ENCODE measurements at regions not wholly inside any gene's neighbourhood (a gene's known extent, or its start where the extent isn't known, plus 50 kb on each side); places are given as distances from the start of the nearest gene placed in this dataset.
"Not testable (repeated sequence)": the region's sequence is repeated elsewhere in the genome, so short reads cannot be mapped to it uniquely, and the experiment has no call there.

GRCh38 chr10:33858326-33858725 is 523.9 kb upstream of the NRP1 start:
- DNase-seq, result no peak

GRCh38 chr10:33853221-33853620 is 518.8 kb upstream of the NRP1 start:
- DNase-seq, result not testable (repeated sequence)

GRCh38 chr10:33843379-33843778 is 508.9 kb upstream of the NRP1 start:
- DNase-seq, result no peak

GRCh38 chr10:33841678-33842077 is 507.2 kb upstream of the NRP1 start:
- DNase-seq, result no peak

- no peak for DNase-seq
These were observed 504.3 kb upstream of the NRP1 start for GRCh38 chr10:33838731-33839130.

GRCh38 chr10:33837736-33838135 is 503.3 kb upstream of the NRP1 start:
- DNase-seq, result no peak

- no peak for DNase-seq
These were observed 501.1 kb upstream of the NRP1 start for GRCh38 chr10:33835556-33835955.

- peak; percentile 20 for DNase-seq
These were observed 499.1 kb upstream of the NRP1 start for GRCh38 chr10:33833566-33833965.

GRCh38 chr10:33832124-33832787 is 497.8 kb upstream of the NRP1 start:
- no peak for DNase-seq

GRCh38 chr10:33831591-33831990 is 497.1 kb upstream of the NRP1 start:
- DNase-seq, result no peak

GRCh38 chr10:33829899-33830298 is 495.4 kb upstream of the NRP1 start:
- DNase-seq, result not testable (repeated sequence)

GRCh38 chr10:33828592-33828991 is 494.1 kb upstream of the NRP1 start:
- no peak for DNase-seq

GRCh38 chr10:33826186-33826585 is 491.7 kb upstream of the NRP1 start:
- DNase-seq, result no peak

- no peak for DNase-seq
These were observed 488.3 kb upstream of the NRP1 start for GRCh38 chr10:33822774-33823173.

GRCh38 chr10:33820531-33820930 is 486.1 kb upstream of the NRP1 start:
- DNase-seq, result no peak

- DNase-seq, result no peak
These were observed 484.7 kb upstream of the NRP1 start for GRCh38 chr10:33819206-33819605.

- no peak for DNase-seq
These were observed 483.9 kb upstream of the NRP1 start for GRCh38 chr10:33818343-33818742.

- no peak for DNase-seq
These were observed 483.1 kb upstream of the NRP1 start for GRCh38 chr10:33817605-33818004.

- no peak for DNase-seq
These were observed 481.3 kb upstream of the NRP1 start for GRCh38 chr10:33815776-33816175.

- DNase-seq, result no peak
These were observed 479.4 kb upstream of the NRP1 start for GRCh38 chr10:33813871-33814270.

- DNase-seq, result no peak
These were observed 478.9 kb upstream of the NRP1 start for GRCh38 chr10:33813415-33813814.

GRCh38 chr10:33812586-33812985 is 478.1 kb upstream of the NRP1 start:
- DNase-seq, result no peak

GRCh38 chr10:33810986-33811385 is 476.5 kb upstream of the NRP1 start:
- DNase-seq, result no peak

GRCh38 chr10:33809732-33810131 is 475.3 kb upstream of the NRP1 start:
- DNase-seq, result no peak

GRCh38 chr10:33808475-33808874 is 474.0 kb upstream of the NRP1 start:
- DNase-seq, result no peak

Data from NCI-H524 treated with DMSO at 0.1 percent for 48 hours (cell line).